ENCODE measurements at regions not wholly inside any gene's neighbourhood (a gene's known extent, or its start where the extent isn't known, plus 50 kb on each side); places are given as distances from the start of the nearest gene placed in this dataset.
A peak's percentile ranks its signal among the peaks of the same experiment; 100 is the strongest.

DNA sequence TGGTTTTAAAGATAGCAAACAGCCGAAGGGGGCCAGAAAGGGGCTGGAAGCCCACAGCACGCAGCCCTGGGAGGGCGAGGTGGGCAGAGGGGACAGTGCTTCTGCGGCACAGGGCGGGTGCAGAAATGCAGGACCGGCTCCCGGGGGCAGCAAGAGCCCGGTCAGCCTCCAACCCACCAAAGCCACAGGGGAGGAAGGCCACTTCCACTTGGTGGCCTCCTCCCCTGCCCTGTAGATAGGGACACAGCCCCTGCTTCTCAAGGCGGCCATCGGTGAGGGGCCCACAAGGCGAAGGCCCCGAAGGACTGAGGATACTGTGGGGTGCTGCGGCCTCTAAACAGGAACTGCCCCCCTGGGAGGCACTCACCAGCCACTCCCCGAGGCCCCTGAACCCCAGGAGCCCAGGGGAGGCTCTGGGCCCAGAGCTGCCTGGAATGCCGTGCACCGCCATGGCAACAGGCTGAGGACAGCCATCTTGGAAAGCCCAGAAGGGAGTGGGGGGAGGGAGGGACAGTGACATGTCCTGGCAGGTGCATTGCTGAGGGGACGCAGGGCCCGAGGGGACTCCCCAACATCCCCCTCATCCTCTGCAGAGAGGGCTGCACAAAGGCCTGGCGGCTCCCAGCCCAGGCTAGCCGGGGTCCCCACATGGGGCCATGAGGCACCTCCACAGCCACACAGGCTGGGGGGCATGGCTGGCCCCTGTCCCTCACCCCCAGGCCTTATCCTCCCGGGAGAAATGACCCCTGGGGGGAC lies 114.7 kb downstream of the NCOR2 start:
- TF ChIP-seq, protein P1, sequence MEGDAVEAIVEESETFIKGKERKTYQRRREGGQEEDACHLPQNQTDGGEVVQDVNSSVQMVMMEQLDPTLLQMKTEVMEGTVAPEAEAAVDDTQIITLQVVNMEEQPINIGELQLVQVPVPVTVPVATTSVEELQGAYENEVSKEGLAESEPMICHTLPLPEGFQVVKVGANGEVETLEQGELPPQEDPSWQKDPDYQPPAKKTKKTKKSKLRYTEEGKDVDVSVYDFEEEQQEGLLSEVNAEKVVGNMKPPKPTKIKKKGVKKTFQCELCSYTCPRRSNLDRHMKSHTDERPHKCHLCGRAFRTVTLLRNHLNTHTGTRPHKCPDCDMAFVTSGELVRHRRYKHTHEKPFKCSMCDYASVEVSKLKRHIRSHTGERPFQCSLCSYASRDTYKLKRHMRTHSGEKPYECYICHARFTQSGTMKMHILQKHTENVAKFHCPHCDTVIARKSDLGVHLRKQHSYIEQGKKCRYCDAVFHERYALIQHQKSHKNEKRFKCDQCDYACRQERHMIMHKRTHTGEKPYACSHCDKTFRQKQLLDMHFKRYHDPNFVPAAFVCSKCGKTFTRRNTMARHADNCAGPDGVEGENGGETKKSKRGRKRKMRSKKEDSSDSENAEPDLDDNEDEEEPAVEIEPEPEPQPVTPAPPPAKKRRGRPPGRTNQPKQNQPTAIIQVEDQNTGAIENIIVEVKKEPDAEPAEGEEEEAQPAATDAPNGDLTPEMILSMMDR (IDR thresholded peaks at IDR 0.05) = no peak
- no peak for TF ChIP-seq POLR2A (IDR thresholded peaks at IDR 0.05)
- no peaks in the 10 kb centered on the region for H3K9me3 ChIP-seq
- WGBS, 2 donors = 89 to 98% methylated on average over 7 to 16 of the region's 21 CpGs
- intact Hi-C loops (cut with DNase I) = no loop called here
- H3K4me3 ChIP-seq = no peak overlapping the region
- ATAC-seq = no peak
- H3K36me3 ChIP-seq (replicated peaks in 1 of 2; ENCODE audit: insufficient read depth in 1 of 2, low read depth in 2 of 2) = no peaks in the 10 kb centered on the region
- no peaks in the 10 kb centered on the region for H3K27me3 ChIP-seq
- H3K4me1 ChIP-seq = peaks cover 12% of the 10 kb centered on the region
- peak overlapping the region in 2 of 4 donors; percentile 52 to 64 for H3K27ac ChIP-seq
- no peak for DNase-seq

DNA sequence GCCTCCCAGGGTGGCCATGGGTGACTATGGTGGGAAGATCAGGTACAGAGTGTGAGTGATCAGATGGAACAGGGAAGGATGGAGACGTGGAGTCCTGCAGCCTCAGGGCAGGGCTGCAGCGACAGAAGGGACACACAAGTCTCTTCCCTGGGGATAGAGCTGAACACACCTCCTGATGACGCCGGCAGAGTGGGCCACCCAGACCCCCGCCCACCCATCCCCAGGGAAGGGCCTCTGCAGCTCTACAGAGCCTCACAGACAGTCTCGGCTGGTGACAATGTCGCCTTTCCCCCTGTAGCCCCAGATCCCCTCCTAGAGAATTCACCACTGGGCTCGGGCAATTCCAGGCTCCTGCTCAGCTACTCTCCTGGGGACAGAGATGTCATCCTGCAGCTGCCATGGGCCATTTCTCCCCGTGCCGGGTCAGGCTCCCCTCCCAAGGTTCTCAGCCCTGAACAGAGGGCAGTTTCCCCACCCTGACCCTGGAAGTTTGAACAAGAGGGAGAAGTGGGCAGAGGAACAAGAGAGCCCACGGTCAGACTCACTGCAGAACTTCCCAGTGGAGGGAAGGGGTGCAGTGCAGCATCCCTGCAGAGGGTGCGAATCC lies 115.7 kb downstream of the NCOR2 start:
- Histone ChIP-seq H3K27ac (no peak overlapping the region), H3K4me1 (peaks cover 12% of the 10 kb centered on the region), H3K4me3 (no peak overlapping the region), H3K27me3 (no peaks in the 10 kb centered on the region), H3K9me3 (no peaks in the 10 kb centered on the region), H3K36me3 (replicated peaks in 1 of 2; ENCODE audit: insufficient read depth in 1 of 2, low read depth in 2 of 2) (no peaks in the 10 kb centered on the region)
- no peak for TF ChIP-seq POLR2A (IDR thresholded peaks at IDR 0.05)
- ATAC-seq (no peak), DNase-seq (no peak)
- WGBS, 2 donors = 80 to 90% methylated on average over 5 to 12 of the region's 12 CpGs
- intact Hi-C loops (cut with DNase I) = no loop called here

DNA sequence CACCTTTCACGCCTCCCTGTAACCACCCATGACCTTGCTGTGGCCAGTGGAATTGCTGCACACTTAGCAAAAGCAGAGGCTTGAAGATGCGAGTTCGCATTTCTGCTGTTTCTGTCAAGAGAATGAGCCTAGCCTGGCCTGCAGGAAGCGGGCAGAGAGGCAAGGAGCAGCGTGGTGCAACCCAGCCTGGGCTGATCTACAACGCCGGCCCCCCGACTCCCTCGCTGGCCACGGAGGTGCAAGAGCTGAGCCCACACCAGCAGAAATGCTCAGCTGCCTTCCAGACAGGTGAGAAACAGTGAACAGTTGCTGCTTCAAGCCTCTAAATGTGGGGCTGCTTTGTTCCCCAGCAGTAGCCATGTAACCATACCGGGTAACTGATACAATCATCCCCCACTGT lies 116.4 kb downstream of the NCOR2 start:
- intact Hi-C loops (cut with DNase I) = no loop called here
- H3K27me3 ChIP-seq = no peaks in the 10 kb centered on the region
- TF ChIP-seq POLR2A (IDR thresholded peaks at IDR 0.05) = no peak
- H3K4me3 ChIP-seq = no peak overlapping the region
- H3K9me3 ChIP-seq = no peaks in the 10 kb centered on the region
- H3K36me3 ChIP-seq (replicated peaks in 1 of 2; ENCODE audit: insufficient read depth in 1 of 2, low read depth in 2 of 2) = no peaks in the 10 kb centered on the region
- ATAC-seq (no peak), DNase-seq (no peak)
- no peak overlapping the region for H3K27ac ChIP-seq
- H3K4me1 ChIP-seq = peaks cover 12% of the 10 kb centered on the region
- WGBS, 2 donors = 80 to 92% methylated on average over 1 to 11 of the region's 11 CpGs

DNA sequence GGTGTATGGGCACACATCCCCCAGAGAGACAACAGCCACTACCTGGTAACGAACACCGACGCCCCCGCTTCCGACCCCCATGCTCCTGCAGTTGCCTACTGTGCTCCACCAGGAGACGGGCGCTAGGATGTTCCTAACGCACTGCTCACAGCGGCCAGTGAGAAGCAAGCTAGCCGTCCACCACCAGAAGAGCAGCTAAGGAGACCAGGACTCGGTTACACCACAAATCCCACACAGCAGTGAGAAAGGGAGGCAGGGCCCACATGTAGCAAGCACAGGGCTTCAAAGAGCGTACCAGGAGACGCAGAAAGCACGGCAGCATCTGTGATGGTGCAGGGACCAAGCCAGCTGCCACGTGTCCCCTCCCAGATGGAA lies 117.0 kb downstream of the NCOR2 start:
- Histone ChIP-seq H3K4me1 (peaks cover 12% of the 10 kb centered on the region), H3K27me3 (no peaks in the 10 kb centered on the region), H3K27ac (no peak overlapping the region), H3K36me3 (replicated peaks in 1 of 2; ENCODE audit: insufficient read depth in 1 of 2, low read depth in 2 of 2) (no peaks in the 10 kb centered on the region), H3K9me3 (no peaks in the 10 kb centered on the region), H3K4me3 (no peak overlapping the region)
- ATAC-seq (no peak), DNase-seq (no peak)
- 91 to 94% methylated on average over 7 to 15 of the region's 15 CpGs for WGBS, 2 donors
- intact Hi-C loops (cut with DNase I) = no loop called here
- no peak for TF ChIP-seq POLR2A (IDR thresholded peaks at IDR 0.05)
- TF ChIP-seq, protein P1 (IDR thresholded peaks at IDR 0.05) = no peak

DNA sequence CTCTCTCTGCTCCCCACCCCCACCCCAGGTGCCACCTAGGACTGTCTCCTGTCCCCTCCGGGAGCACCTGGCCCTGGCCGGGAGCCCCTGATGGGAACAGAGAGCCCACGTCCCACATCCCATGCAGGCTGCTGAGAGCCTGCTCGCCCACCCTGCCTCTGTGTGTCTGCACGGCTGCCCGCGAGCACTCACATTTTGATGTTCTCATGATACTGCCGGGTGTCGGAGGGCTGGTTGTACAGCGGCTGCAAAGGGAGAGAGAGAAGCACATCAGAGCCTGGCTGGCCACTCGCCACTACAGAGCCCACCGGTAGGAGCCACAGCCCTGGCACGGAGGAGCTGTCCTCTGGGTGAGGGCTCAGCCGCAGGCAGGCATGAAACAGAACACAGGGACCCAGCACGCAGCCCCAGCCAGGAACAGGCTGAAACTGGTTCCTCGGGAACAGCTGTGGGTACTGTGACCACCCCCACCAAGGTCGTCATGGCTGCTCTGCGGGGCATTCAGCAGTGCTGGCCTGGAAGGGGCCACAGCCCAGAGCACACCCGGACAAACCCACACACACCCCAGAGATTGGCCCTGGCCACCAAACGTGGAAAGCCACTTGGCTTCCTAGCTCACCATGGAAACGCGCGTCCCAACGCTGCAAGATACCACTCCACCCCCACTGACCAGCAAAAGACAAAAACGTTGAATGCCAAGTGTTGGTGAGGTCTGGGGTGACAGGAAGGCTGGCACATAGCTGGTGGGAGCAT lies 117.6 kb downstream of the NCOR2 start:
- ATAC-seq (no peak), DNase-seq (no peak)
- TF ChIP-seq, protein P1 (IDR thresholded peaks at IDR 0.05) = no peak
- TF ChIP-seq POLR2A (IDR thresholded peaks at IDR 0.05) = no peak
- Histone ChIP-seq H3K27me3 (no peaks in the 10 kb centered on the region), H3K36me3 (replicated peaks in 1 of 2; ENCODE audit: insufficient read depth in 1 of 2, low read depth in 2 of 2) (no peaks in the 10 kb centered on the region), H3K9me3 (no peaks in the 10 kb centered on the region), H3K27ac (no peak overlapping the region), H3K4me3 (no peak overlapping the region), H3K4me1 (peaks cover 12% of the 10 kb centered on the region)
- intact Hi-C loops (cut with DNase I) = no loop called here
- 83 to 86% methylated on average over 10 to 24 of the region's 25 CpGs for WGBS, 2 donors
